HG02759 (cell line): ENCODE measurements at regions not wholly inside any gene's neighbourhood (a gene's known extent, or its start where the extent isn't known, plus 50 kb on each side); places are given as distances from the start of the nearest gene placed in this dataset.

Experiments
- ATAC-seq: cut with Tn5 transposase; IDR thresholded peaks from one replicate; pipeline ENCODE4 v1.9.1; 2021; ENCODE audit warnings: mild to moderate bottlenecking, moderate library complexity; ENCODE audit not compliant: unreplicated experiment

- no peak for ATAC-seq
Measured at GRCh38 chr5:159525117-159525516, 194.8 kb upstream of the IL12B start.

DNA sequence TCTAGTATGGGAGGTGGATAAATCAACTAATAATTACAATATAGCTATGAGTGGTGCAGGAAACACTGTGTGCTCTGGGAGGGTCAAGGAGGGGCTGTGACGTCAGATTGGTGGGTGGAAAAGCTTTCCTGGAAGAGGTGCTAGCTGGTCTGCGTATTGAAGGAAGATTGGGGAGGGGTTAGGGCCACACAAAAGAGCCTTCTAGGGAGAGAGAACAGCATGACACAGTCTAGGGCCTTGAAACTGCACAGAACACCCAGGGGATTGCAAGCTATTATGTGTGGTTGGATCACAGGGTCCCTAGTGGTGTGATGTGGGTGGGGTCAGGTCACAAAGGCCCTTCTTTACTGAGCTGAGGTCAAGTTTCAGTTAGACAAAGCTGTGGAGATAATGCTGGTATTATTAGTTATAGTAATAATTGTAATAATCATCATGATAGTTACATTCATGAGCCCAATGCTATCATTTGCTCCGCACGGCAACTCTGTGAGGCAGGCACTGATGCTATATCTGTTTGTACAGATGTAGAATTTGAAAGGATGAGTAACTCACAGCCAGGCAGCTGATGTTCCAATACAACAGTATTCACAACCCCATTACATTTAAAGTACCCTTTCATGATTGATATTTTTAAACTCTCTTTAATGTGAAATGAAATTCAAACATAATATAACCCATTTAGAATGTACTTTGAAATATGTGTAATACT, 197.4 kb upstream of the IL12B start:
- no peak for ATAC-seq

GRCh38 chr5:159531554-159532105, 201.3 kb upstream of the IL12B start:
- ATAC-seq, result no peak

- ATAC-seq, result no peak
Measured at GRCh38 chr5:159533197-159533596, 202.9 kb upstream of the IL12B start.

- ATAC-seq, result no peak
Measured at GRCh38 chr5:159536166-159536565, 205.9 kb upstream of the IL12B start.

DNA sequence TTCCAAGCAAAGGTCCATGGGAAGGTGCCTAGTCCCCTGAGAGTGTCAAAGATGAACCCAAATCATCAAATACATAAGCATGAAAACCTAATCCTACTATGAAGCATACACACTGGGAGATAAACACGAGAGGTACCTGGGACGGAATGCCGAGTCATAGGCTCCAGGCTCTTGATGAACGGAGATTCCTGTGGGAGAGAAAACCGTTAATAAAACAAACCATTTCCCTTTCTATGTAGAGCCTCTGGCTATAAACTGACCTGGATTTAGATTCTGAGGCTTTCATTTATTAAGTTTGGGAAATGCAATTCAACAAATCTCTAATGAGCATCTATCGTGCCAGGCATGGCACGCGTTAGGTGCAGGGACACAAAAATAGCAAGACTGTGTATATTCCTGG, 206.4 kb upstream of the IL12B start:
- ATAC-seq, result no peak

GRCh38 chr5:159539678-159540077, 209.4 kb upstream of the IL12B start:
- no peak for ATAC-seq

GRCh38 chr5:159543326-159543725, 213.0 kb upstream of the IL12B start:
- no peak for ATAC-seq

DNA sequence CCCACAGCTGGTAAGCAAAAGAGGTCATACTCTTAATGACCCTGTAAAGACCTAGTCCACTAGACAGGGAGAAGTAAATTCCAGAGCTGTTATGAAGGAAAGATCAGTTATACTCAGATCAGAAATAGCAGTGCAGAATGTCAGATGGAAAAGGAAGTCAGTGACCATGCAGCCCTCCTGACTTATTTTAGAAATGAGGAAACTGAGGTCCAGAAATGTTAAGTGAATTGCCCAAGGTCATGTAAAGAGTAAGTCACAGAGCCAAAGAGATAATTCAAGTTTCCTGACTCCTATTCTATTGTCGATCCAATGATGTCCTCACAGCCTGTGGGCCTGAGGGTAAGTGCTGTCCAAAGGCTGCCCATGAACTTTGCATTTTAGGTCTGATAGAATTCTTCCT, 214.9 kb upstream of the IL12B start:
- no peak for ATAC-seq

- ATAC-seq, result no peak
Measured at GRCh38 chr5:159547466-159548195, 217.3 kb upstream of the IL12B start.

DNA sequence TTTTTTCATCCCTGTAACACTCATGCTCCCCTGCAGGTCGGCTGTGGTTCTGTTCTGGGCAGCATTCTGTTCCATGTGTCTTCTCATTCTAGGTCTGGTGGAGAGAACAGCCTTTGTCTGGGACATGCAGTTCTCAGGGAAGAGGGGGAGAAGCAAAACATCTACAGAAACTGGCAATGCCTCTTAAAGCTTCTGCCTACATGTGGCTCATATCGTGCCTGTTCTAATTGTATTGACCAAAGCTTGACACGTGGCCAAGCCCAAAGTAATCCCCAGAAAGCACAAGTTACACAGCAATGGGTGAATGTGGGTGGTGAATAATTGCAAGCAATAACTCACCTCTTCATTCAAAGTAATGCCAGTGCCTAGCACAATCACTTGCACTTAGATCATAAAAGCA, 218.2 kb upstream of the IL12B start:
- ATAC-seq, result no peak

DNA sequence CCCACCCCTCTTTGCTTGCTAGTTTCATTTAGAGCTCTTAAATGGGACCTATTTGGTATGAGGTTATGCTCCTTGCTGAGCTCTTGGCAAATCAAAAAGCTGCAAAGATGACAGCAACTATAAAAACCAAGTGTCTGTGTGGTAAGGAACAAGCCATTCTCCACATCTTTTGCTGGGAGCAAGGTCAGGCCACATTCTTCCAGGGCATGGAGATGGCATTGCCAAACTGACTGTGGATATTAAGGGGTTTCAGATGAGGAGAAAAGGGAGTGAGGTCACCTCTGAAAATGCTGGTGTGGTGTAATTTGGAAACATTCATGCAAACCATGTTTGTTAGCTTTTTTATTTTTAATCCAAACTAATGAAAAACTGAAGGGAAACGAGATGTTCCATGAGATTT, 218.8 kb upstream of the IL12B start:
- no peak for ATAC-seq

- ATAC-seq, result no peak
Measured at GRCh38 chr5:159550951-159551350, 220.7 kb upstream of the IL12B start.

- ATAC-seq, result no peak
Measured at GRCh38 chr5:159552751-159553150, 222.5 kb upstream of the IL12B start.

DNA sequence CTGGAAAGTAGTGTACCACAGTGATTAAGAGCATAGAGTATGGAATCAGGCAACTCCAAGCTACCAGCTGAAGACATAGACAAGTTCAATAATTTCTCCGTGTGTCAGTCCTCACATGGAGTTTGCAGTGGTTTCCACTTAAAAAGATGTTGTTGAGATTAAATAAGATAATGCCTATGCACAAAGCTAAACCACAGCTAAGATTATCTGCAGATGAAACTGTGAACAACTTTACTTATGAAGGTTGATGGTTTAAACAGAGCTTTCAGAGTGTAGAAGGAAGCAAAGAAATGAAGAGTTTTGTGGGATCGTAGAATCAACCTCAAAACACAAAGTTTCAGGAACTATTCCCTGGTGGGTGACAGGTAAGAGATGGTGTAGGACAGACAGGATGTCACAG, 223.5 kb upstream of the IL12B start:
- ATAC-seq, result no peak

GRCh38 chr5:159555084-159555483, 224.8 kb upstream of the IL12B start:
- ATAC-seq, result no peak

- no peak for ATAC-seq
Measured at GRCh38 chr5:159559337-159559736, 229.1 kb upstream of the IL12B start.

- no peak for ATAC-seq
Measured at GRCh38 chr5:159560088-159560487, 229.8 kb upstream of the IL12B start.

DNA sequence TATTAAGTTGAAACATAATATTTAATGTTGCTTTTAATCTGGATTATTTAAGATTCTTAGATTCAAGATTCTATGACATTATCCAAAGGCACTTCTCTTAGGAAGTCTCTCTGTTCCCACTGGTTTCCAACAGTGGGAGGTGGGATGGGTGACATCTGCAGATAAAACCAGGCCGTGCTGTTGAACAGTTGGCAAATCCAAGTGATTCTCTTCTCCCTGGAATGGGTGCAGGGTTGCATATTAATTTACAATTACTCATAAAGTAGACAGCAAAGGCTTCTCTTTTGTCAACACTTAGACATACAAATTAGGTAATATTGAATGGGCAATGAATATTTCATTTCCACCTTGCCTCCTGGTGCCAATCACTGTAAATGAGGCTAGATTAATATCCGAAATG, 233.7 kb upstream of the IL12B start:
- ATAC-seq, result no peak

DNA sequence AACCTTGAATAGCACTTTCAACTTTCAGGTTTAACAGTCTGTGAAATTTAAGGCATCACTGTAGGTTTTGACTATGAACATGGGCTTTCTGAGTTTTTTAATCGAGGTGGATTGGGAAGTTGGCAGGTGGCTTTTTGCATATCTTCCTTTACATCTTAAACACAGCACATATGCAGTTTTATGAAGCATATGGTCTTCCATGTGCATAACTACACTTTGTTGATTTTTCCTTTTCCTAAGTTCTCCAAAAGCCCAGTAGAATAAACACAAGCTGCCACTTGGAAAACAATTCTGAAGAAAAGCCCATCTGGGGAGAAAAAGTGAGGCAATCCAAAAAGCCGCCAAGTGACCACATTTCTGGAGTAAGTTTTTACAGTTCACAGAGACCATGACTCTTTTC, 236.5 kb upstream of the IL12B start:
- no peak for ATAC-seq

GRCh38 chr5:159567461-159567860, 237.2 kb upstream of the IL12B start:
- ATAC-seq, result no peak

DNA sequence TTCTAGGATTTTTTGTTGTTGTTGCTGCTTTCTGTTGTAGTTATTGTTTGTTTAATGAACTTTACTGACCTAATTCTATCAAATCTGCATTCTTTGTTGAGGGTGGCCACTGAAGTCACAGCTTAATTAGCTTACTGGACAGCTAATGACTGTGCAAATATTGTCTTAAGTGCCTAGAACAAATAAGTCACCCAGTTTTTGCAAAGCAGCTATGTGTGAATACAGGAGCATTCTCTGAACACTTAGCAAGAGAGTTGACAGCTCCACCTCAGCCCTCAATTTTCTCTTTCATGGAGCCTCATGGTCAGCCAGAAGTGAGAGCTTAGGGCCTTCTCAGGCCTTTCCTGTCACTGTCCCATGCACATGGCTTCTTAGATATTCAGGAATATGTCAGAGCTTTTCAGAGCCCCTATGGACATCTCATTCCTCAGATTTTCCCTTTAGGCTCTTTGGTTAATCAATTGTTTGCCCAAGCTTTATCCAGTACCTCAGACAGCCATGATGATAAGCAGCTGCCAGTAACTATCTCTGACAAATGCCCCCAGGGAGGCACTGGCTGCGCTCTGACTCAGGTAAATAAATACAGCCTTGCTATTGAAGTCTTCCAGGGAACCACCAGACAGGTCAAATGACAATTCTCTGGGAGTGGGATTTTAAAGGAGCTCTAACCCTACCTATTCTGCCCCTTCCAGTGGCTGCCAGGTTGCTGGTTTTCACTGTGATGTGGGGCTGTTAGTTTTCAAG, 241.4 kb upstream of the IL12B start:
- no peak for ATAC-seq
